ENCODE measurements at regions not wholly inside any gene's neighbourhood (a gene's known extent, or its start where the extent isn't known, plus 50 kb on each side); places are given as distances from the start of the nearest gene placed in this dataset.

DNA sequence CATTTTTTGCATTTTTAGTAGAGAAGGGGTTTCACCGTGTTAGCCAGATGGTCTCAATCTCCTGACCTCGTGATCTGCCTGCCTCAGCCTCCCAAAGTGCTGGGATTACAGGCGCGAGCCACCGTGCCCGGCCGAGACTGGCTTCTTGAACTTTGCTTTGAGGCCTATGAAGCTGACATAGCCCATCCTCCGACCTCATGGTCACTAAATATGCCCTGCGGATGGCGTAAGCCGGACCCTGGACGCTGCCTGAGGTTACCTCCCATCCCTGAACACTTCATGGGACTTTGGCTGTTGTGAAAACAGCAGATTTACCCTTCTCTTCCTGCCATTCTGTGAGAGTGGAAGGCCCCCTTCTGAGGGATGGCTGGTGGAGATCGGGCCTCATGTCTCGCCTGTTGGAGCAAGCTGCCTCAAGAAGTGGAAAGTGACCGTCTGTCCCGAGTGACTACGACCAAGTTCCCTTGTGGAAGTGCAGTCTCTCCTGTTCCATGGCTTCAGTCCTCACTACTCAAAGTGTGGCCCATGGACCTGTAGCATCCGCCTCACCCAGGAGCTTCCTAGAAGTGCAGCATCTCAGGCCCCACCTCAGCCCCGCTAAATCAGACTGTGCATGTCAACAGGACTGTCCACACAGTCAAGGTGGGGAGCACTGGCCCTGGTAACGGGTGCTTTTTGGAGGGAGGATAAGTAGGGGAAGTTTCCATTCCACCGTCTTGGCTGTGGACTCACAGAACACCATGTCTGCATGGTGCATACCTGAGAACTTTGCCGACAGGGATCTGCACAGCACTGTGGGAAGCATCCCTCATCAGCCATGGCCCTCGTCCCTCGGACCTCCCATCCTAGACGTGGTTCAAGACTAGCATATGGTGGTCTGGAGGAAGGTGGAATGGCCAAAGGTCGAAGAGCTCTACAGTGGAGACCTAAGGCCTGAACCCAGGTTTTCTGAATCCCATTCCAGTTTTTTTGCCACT lies 210.5 kb upstream of the SHH start:
- ChIA-PET POLR2A (no interaction called here), CTCF (no interaction called here)
- H3K9me3 Mint-ChIP-seq (ENCODE audit: unreplicated experiment): no peaks in the 10 kb centered on the region
- H3K4me3 Mint-ChIP-seq (ENCODE audit: unreplicated experiment): no peak overlapping the region
- DNase-seq: no peak
- no peaks in the 10 kb centered on the region for H3K36me3 Mint-ChIP-seq (ENCODE audit: insufficient read depth, unreplicated experiment)
- Histone ChIP-seq H3K27me3 (replicated peaks; ENCODE audit: control insufficient read depth, insufficient read depth, low read length) (no peaks in the 10 kb centered on the region), H3K4me3 (ENCODE audit: low read depth, low read length) (no peak overlapping the region), H3K4me1 (peaks cover 7% of the 10 kb centered on the region), H3K9me3 (no peaks in the 10 kb centered on the region), H3K36me3 (ENCODE audit: control insufficient read depth, insufficient read depth, low read length) (no peaks in the 10 kb centered on the region)
- peaks cover 14% of the 10 kb centered on the region for H3K4me1 Mint-ChIP-seq (ENCODE audit: low read depth, unreplicated experiment)
- intact Hi-C loops (cut with micrococcal nuclease; ENCODE audit: unreplicated experiment): no loop called here
- H3K27ac Mint-ChIP-seq (ENCODE audit: unreplicated experiment): no peak overlapping the region
- no TSS peak for BruUV-seq (replicated peaks)
- TF ChIP-seq, protein P1, sequence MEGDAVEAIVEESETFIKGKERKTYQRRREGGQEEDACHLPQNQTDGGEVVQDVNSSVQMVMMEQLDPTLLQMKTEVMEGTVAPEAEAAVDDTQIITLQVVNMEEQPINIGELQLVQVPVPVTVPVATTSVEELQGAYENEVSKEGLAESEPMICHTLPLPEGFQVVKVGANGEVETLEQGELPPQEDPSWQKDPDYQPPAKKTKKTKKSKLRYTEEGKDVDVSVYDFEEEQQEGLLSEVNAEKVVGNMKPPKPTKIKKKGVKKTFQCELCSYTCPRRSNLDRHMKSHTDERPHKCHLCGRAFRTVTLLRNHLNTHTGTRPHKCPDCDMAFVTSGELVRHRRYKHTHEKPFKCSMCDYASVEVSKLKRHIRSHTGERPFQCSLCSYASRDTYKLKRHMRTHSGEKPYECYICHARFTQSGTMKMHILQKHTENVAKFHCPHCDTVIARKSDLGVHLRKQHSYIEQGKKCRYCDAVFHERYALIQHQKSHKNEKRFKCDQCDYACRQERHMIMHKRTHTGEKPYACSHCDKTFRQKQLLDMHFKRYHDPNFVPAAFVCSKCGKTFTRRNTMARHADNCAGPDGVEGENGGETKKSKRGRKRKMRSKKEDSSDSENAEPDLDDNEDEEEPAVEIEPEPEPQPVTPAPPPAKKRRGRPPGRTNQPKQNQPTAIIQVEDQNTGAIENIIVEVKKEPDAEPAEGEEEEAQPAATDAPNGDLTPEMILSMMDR (IDR thresholded peaks at IDR 0.05; ENCODE audit: insufficient read depth in 1 of 2, low read depth in 1 of 2, low read length in 1 of 2, severe bottlenecking in 1 of 2, unreplicated experiment in 1 of 2): no peak
- no peaks in the 10 kb centered on the region for H3K27me3 Mint-ChIP-seq (ENCODE audit: insufficient read depth, unreplicated experiment)

DNA sequence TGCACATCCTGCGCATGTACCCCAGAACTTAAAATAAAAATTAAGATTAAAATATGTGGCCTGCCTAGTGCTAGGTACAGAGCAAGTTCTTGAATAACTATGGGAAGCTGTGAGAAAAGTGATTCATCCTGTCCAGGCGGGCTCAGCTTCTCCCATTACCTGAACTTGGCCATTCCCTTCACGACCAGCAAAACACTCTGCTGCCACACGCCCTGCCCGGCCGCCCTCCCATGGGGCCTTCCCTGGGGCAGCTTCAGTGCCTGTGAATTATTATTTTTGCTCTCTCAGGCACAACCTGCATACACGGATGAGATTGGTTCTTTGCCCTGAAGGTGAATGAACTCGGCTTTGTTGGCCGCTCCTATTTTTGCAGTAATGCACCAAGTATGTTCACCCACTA lies 209.2 kb upstream of the SHH start:
- Mint-ChIP-seq H3K27me3 (ENCODE audit: insufficient read depth, unreplicated experiment) (no peaks in the 10 kb centered on the region), H3K4me1 (ENCODE audit: low read depth, unreplicated experiment) (peaks cover 1% of the 10 kb centered on the region), H3K27ac (ENCODE audit: unreplicated experiment) (no peak overlapping the region), H3K36me3 (ENCODE audit: insufficient read depth, unreplicated experiment) (no peaks in the 10 kb centered on the region), H3K4me3 (ENCODE audit: unreplicated experiment) (no peak overlapping the region), H3K9me3 (ENCODE audit: unreplicated experiment) (no peaks in the 10 kb centered on the region)
- Histone ChIP-seq H3K36me3 (ENCODE audit: control insufficient read depth, insufficient read depth, low read length) (no peaks in the 10 kb centered on the region), H3K9me3 (no peaks in the 10 kb centered on the region), H3K27me3 (replicated peaks; ENCODE audit: control insufficient read depth, insufficient read depth, low read length) (no peaks in the 10 kb centered on the region), H3K4me3 (ENCODE audit: low read depth, low read length) (no peak overlapping the region), H3K4me1 (no peaks in the 10 kb centered on the region)
- no peak for DNase-seq
- no TSS peak for BruUV-seq (replicated peaks)
- CTCF ChIA-PET: no interaction called here
- intact Hi-C loops (cut with micrococcal nuclease; ENCODE audit: unreplicated experiment): no loop called here
- POLR2A ChIA-PET: no interaction called here
- TF ChIP-seq, protein P1 (IDR thresholded peaks at IDR 0.05; ENCODE audit: insufficient read depth in 1 of 2, low read depth in 1 of 2, low read length in 1 of 2, severe bottlenecking in 1 of 2, unreplicated experiment in 1 of 2): no peak

DNA sequence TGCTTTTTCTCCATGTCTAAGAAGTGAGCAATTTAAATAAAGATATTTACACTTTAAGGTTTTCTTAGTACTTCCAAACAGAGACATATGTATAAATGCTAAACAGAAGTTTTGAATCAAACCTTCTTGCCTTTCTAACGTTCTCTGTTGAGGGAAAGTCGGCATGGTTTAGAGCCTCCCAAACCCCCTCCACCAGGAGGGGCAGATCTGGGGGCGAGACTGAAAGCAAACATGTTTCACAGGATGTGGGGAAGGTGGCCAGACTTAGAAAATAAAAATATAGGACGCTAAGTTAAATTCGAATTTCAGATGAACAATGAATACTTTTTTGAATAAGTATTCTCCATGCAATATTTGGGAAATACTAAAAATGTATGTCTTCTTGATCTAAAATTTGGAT lies 208.3 kb upstream of the SHH start:
- Histone ChIP-seq H3K9me3 (no peaks in the 10 kb centered on the region), H3K4me1 (no peaks in the 10 kb centered on the region), H3K27me3 (replicated peaks; ENCODE audit: control insufficient read depth, insufficient read depth, low read length) (no peaks in the 10 kb centered on the region), H3K4me3 (ENCODE audit: low read depth, low read length) (no peak overlapping the region), H3K36me3 (ENCODE audit: control insufficient read depth, insufficient read depth, low read length) (no peaks in the 10 kb centered on the region)
- Mint-ChIP-seq H3K27me3 (ENCODE audit: insufficient read depth, unreplicated experiment) (no peaks in the 10 kb centered on the region), H3K36me3 (ENCODE audit: insufficient read depth, unreplicated experiment) (no peaks in the 10 kb centered on the region), H3K27ac (ENCODE audit: unreplicated experiment) (no peak overlapping the region), H3K4me1 (ENCODE audit: low read depth, unreplicated experiment) (no peaks in the 10 kb centered on the region), H3K4me3 (ENCODE audit: unreplicated experiment) (no peak overlapping the region), H3K9me3 (ENCODE audit: unreplicated experiment) (no peaks in the 10 kb centered on the region)
- POLR2A ChIA-PET: no interaction called here
- intact Hi-C loops (cut with micrococcal nuclease; ENCODE audit: unreplicated experiment): no loop called here
- BruUV-seq (replicated peaks): no TSS peak
- TF ChIP-seq, protein P1 (IDR thresholded peaks at IDR 0.05; ENCODE audit: insufficient read depth in 1 of 2, low read depth in 1 of 2, low read length in 1 of 2, severe bottlenecking in 1 of 2, unreplicated experiment in 1 of 2): no peak
- CTCF ChIA-PET: no interaction called here
- DNase-seq: no peak
